Endothelial cell of umbilical vein (primary cell): ENCODE measurements at regions not wholly inside any gene's neighbourhood (a gene's known extent, or its start where the extent isn't known, plus 50 kb on each side); places are given as distances from the start of the nearest gene placed in this dataset.

Experiments used
- BruUV-seq: library from RNA; stranded (reverse); fragments of 400-500 nt; replicated peaks from 2 replicates; lab custom pipeline; 2021; lab: Mats Ljungman, UMichigan
- CTCF ChIA-PET: fragments of 300-600, 350-600 bp; sonication (Branson Sonifier 250); formaldehyde crosslinking; loops from one replicate; lab custom pipeline; 2021; ENCODE audit warnings: antibody characterized with exemption, inconsistent platforms; lab: Charles Lee
- POLR2A ChIA-PET: fragments of 300-600, 350-600 bp; sonication (Branson Sonifier 250); formaldehyde crosslinking; loops from one replicate; lab custom pipeline; 2021; ENCODE audit warnings: antibody characterized with exemption, inconsistent platforms; lab: Charles Lee
- DNase-seq: peaks from one replicate; pipeline ENCODE4 v3.0.0-alpha.2; 2011; ENCODE audit warnings: low read depth, low spot score
- FAIRE-seq: peaks from 2 replicates; lab custom pipeline; 2011; peaks lifted over from hg19 to GRCh38; lab: Jason Lieb, UNC
- H2AFZ ChIP-seq: 2 replicates; pipeline ENCODE4 v1.6.0; 2012; ENCODE audit warnings: low read depth, low read length, control low read depth, inconsistent platforms
- H3K27ac ChIP-seq: 2 replicates; pipeline ENCODE4 v1.5.1; 2011; ENCODE audit warnings: low read depth, mild to moderate bottlenecking, control low read depth, low read length, moderate library complexity; ENCODE audit not compliant: insufficient read depth
- H3K27me3 ChIP-seq, 2 experiments: 2 replicates each; pipeline versions ENCODE4 v1.6.0 to v1.6.1; 2011; ENCODE audit warnings: low read length in 2 of 2, mixed read lengths in 1 of 2; ENCODE audit not compliant: control insufficient read depth in 2 of 2, insufficient read depth in 2 of 2
- H3K36me3 ChIP-seq, 2 experiments: 2 replicates in 1 of 2; 3 replicates in 1 of 2; pipeline ENCODE4 v1.5.1; 2011; ENCODE audit warnings: low read length in 2 of 2, mild to moderate bottlenecking in 1 of 2, moderate library complexity in 1 of 2; ENCODE audit not compliant: control insufficient read depth in 2 of 2, insufficient read depth in 2 of 2; ENCODE audit errors: extremely low read depth in 1 of 2
- H3K4me1 ChIP-seq: 3 replicates; pipeline ENCODE4 v1.5.1; 2011; ENCODE audit warnings: mild to moderate bottlenecking, low read length; ENCODE audit not compliant: control insufficient read depth, insufficient read depth; ENCODE audit errors: extremely low read depth
- H3K4me2 ChIP-seq: 2 replicates; pipeline ENCODE4 v1.6.1; 2011; ENCODE audit warnings: low read length, control low read depth, mixed read lengths; ENCODE audit not compliant: insufficient read depth
- H3K4me3 ChIP-seq, 3 experiments: fragments of 200-600 bp in 1 of 3; sonication (generic), shearing (Covaris generic) in 1 of 3; replicated peaks in 1 of 3; 2 replicates each; pipeline ENCODE4 v1.5.1; 2011 to 2016; ENCODE audit warnings: control low read depth in 3 of 3, low read length in 3 of 3, mild to moderate bottlenecking in 2 of 3, inconsistent platforms in 1 of 3, low read depth in 1 of 3, moderate library complexity in 1 of 3; ENCODE audit not compliant: insufficient read depth in 1 of 3
- H3K79me2 ChIP-seq: 2 replicates; pipeline ENCODE4 v1.6.0; 2012; ENCODE audit warnings: low read length, inconsistent platforms; ENCODE audit not compliant: control insufficient read depth, insufficient read depth
- H3K9ac ChIP-seq: replicated peaks from 2 replicates; pipeline ENCODE3; 2011; ENCODE audit warnings: low read length, control low read depth; ENCODE audit not compliant: insufficient read depth; ENCODE audit errors: extremely low read depth
- H3K9me1 ChIP-seq: replicated peaks from 3 replicates; pipeline ENCODE4 v1.6.0; 2011; ENCODE audit warnings: mild to moderate bottlenecking, low read length; ENCODE audit not compliant: control insufficient read depth, insufficient read depth; ENCODE audit errors: extremely low read depth
- H3K9me3 ChIP-seq: replicated peaks from 2 replicates; pipeline ENCODE4 v1.5.1; 2012; ENCODE audit warnings: low read length, inconsistent platforms; ENCODE audit not compliant: control insufficient read depth, insufficient read depth
- H4K20me1 ChIP-seq: replicated peaks from 2 replicates; pipeline ENCODE3; 2011; ENCODE audit warnings: mild to moderate bottlenecking, low read length; ENCODE audit not compliant: control insufficient read depth, insufficient read depth; ENCODE audit errors: extremely low read depth
- CTCF ChIP-seq, 2 donors: IDR thresholded peaks; 1 replicate in 1 of 2; 2 replicates in 1 of 2; pipeline ENCODE4 v1.5.1; 2011; ENCODE audit warnings: low read length in 2 of 2, mild to moderate bottlenecking in 2 of 2, moderate library complexity in 2 of 2, control low read depth in 1 of 2, inconsistent platforms in 1 of 2, low read depth in 1 of 2; ENCODE audit not compliant: insufficient read depth in 1 of 2; ENCODE audit errors: extremely low read depth in 1 of 2
- EZH2 ChIP-seq: IDR thresholded peaks from 2 replicates; pipeline ENCODE4 v1.6.1; 2012; ENCODE audit warnings: borderline replicate concordance, low read depth, mild to moderate bottlenecking, moderate library complexity, low read length, inconsistent platforms; ENCODE audit not compliant: severe bottlenecking
- FOS ChIP-seq: IDR thresholded peaks from 2 replicates; pipeline ENCODE4 v1.6.1; 2011; ENCODE audit warnings: mild to moderate bottlenecking, low read length, moderate library complexity, borderline replicate concordance; ENCODE audit not compliant: insufficient read depth
- GATA2 ChIP-seq: IDR thresholded peaks from 2 replicates; pipeline ENCODE4 v1.7.0; 2011; ENCODE audit warnings: low read depth, mild to moderate bottlenecking, moderate library complexity, mixed read lengths, low read length; ENCODE audit not compliant: insufficient read length, insufficient read depth
- JUN ChIP-seq: IDR thresholded peaks from 2 replicates; pipeline ENCODE4 v1.6.1; 2011; ENCODE audit warnings: borderline replicate concordance, low read depth; ENCODE audit not compliant: insufficient read length, insufficient read depth
- MYC ChIP-seq: IDR thresholded peaks from one replicate; pipeline ENCODE4 v1.6.1; 2011; ENCODE audit warnings: mild to moderate bottlenecking, low read depth, low read length
- POLR2A ChIP-seq: IDR thresholded peaks from 2 replicates; pipeline ENCODE4 v1.6.1; 2012; ENCODE audit warnings: low read depth, mild to moderate bottlenecking, control low read depth, low read length
- POLR2AphosphoS5 ChIP-seq: IDR thresholded peaks from 2 replicates; pipeline ENCODE4 v1.6.1; 2012; ENCODE audit warnings: low read depth, mild to moderate bottlenecking, control low read depth, low read length, moderate library complexity; ENCODE audit not compliant: insufficient read depth
- dilution Hi-C: fragments of 300-500 bp; cut with MboI; formaldehyde crosslinking; loops from one replicate; pipeline ENCODE4 v1.15.0; 2019; ENCODE audit warnings: low sequenced_read_pairs; ENCODE audit not compliant: extremely low pct_ligation_motif_present
- intact Hi-C: fragments of 100-400 bp; cut with micrococcal nuclease; formaldehyde crosslinking; loops from one replicate; pipeline ENCODE4 v1.10.0; 2022
- TF ChIP-seq, protein P1 (sequence below): IDR thresholded peaks from 2 replicates; pipeline ENCODE4 v1.6.1; 2011; ENCODE audit not compliant: insufficient read depth, insufficient read length

DNA sequence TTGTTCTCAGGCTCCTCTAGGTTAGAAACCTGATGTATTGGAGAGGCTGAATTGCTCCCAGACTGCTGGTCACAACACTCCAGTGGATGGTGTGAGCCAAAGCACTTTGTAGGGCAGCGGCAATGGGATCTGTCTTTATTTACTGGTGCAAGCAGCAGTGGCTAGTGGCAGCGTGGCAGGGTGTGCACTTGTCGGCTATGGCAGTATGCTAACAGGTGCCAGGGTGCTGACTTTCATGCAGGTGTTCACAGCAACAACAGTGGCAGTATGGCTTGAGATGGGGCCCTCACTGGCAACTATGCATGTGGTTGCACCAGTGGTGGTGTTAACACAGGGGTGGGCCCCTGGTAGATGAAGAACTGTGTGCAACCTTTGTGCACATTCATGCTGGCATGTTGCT, 347.8 kb downstream of the DSC3 start:
- Histone ChIP-seq H2AFZ (no peak overlapping the region), H3K79me2 (no peaks in the 10 kb centered on the region), H3K9me1 (no peaks in the 10 kb centered on the region), H3K36me3 (no peaks in the 10 kb centered on the region), H3K4me1 (no peaks in the 10 kb centered on the region), H4K20me1 (no peaks in the 10 kb centered on the region), H3K4me3 (no peak overlapping the region), H3K4me2 (no peak overlapping the region), H3K9ac (no peak overlapping the region), H3K27ac (no peak overlapping the region), H3K27me3 (no peaks in the 10 kb centered on the region), H3K9me3 (peaks cover 9% of the 10 kb centered on the region)
- DNase-seq (no peak), FAIRE-seq (no peak)
- dilution Hi-C loops (no loop called here), intact Hi-C loops (no loop called here)
- ChIA-PET POLR2A (no interaction called here), CTCF (no interaction called here)
- no peak for TF ChIP-seq EZH2
- no peak for TF ChIP-seq POLR2AphosphoS5
- no peak for TF ChIP-seq JUN
- TF ChIP-seq POLR2A, result no peak
- TF ChIP-seq, protein P1, sequence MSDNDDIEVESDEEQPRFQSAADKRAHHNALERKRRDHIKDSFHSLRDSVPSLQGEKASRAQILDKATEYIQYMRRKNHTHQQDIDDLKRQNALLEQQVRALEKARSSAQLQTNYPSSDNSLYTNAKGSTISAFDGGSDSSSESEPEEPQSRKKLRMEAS, result no peak
- no TSS peak for BruUV-seq

- Histone ChIP-seq H3K9me3 (peaks cover 2% of the 10 kb centered on the region), H3K4me1 (no peaks in the 10 kb centered on the region), H3K9ac (no peak overlapping the region), H3K79me2 (no peaks in the 10 kb centered on the region), H2AFZ (no peak overlapping the region), H3K36me3 (no peaks in the 10 kb centered on the region), H3K27me3 (no peaks in the 10 kb centered on the region), H4K20me1 (no peaks in the 10 kb centered on the region), H3K27ac (no peak overlapping the region), H3K4me2 (no peak overlapping the region), H3K9me1 (no peaks in the 10 kb centered on the region), H3K4me3 (no peak overlapping the region)
- CTCF ChIA-PET, result no interaction called here
- no peak for DNase-seq
- TF ChIP-seq POLR2A (no peak), POLR2AphosphoS5 (no peak), MYC (no peak), CTCF (IDR thresholded peaks at IDR 0.05; ENCODE audit: extremely low read depth in 1 of 2, insufficient read depth in 1 of 2, low read depth in 1 of 2, low read length in 2 of 2) (no peak), FOS (no peak), GATA2 (no peak), JUN (no peak), EZH2 (no peak)
- TF ChIP-seq, protein P1, result no peak
- no TSS peak for BruUV-seq
- dilution Hi-C loops, result no loop called here
- no peak for FAIRE-seq
- intact Hi-C loops, result no loop called here
- POLR2A ChIA-PET, result no interaction called here
Observed at GRCh38 chr18:30689216-30689615, 353.3 kb downstream of the DSC3 start.
